Kidney (tissue), 13 donors: ENCODE measurements at regions not wholly inside any gene's neighbourhood (a gene's known extent, or its start where the extent isn't known, plus 50 kb on each side); places are given as distances from the start of the nearest gene placed in this dataset.

Experiments
- DNase-seq, 5 donors: peaks; one replicate each; pipeline ENCODE4 v3.0.0-alpha.2; 2013 to 2020
- FAIRE-seq: peaks from 2 replicates; lab custom pipeline; 2012; peaks lifted over from hg19 to GRCh38; lab: Jason Lieb, UNC
- H3K27ac ChIP-seq, 2 donors: one replicate each; pipeline ENCODE4 v1.7.0; 2013; ENCODE audit warnings: low read depth in 2 of 2, low read length in 2 of 2, inconsistent platforms in 1 of 2
- H3K27me3 ChIP-seq: one replicate; pipeline ENCODE4 v1.7.1; 2013; ENCODE audit warnings: low read length, inconsistent platforms; ENCODE audit not compliant: control insufficient read depth, insufficient read depth
- H3K36me3 ChIP-seq, 3 donors: one replicate each; pipeline versions ENCODE4 v1.7.0 to v1.7.1; 2013; ENCODE audit warnings: low read length in 3 of 3, control low read depth in 1 of 3, inconsistent platforms in 1 of 3; ENCODE audit not compliant: insufficient read depth in 3 of 3, control insufficient read depth in 2 of 3
- H3K4me1 ChIP-seq, 3 donors: one replicate each; pipeline versions ENCODE4 v1.7.0 to v1.7.1; 2013; ENCODE audit warnings: low read length in 3 of 3, inconsistent platforms in 1 of 3, low read depth in 1 of 3; ENCODE audit not compliant: control insufficient read depth in 2 of 3, insufficient read depth in 2 of 3
- H3K4me3 ChIP-seq, 3 donors: one replicate each; pipeline versions ENCODE4 v1.7.0 to v1.8.1; 2013; ENCODE audit warnings: low read length in 3 of 3, control low read depth in 1 of 3, inconsistent platforms in 1 of 3
- H3K9ac ChIP-seq, 3 donors: one replicate each; pipeline versions ENCODE4 v1.7.0 to v1.7.1; 2013; ENCODE audit warnings: low read length in 3 of 3, control low read depth in 1 of 3, inconsistent platforms in 1 of 3
- H3K9me3 ChIP-seq, 3 donors: one replicate each; pipeline versions ENCODE4 v1.7.0 to v1.7.1; 2013; ENCODE audit warnings: low read length in 3 of 3, control low read depth in 1 of 3, inconsistent platforms in 1 of 3; ENCODE audit not compliant: control insufficient read depth in 2 of 3, insufficient read depth in 1 of 3
- intact Hi-C: fragments of 100-400 bp; cut with DNase I; formaldehyde crosslinking; loops from one replicate; pipeline ENCODE4 v1.11.1; 2022
- TF ChIP-seq, protein P1 (sequence below): IDR thresholded peaks from 3 replicates; pipeline ENCODE4 v1.5.1; 2012; ENCODE audit warnings: mild to moderate bottlenecking, moderate library complexity, borderline replicate concordance; ENCODE audit not compliant: insufficient read depth; ENCODE audit errors: extremely low read depth
- donor health status: control.
- donor health status: control.
- donor health status: control.
- donor health status: control.
- donor health status: control.
- donor health status: DM: yes; HTN: yes; CAD: no.
- donor health status: Normal renal cell carcinoma (clear cell type).

DNA sequence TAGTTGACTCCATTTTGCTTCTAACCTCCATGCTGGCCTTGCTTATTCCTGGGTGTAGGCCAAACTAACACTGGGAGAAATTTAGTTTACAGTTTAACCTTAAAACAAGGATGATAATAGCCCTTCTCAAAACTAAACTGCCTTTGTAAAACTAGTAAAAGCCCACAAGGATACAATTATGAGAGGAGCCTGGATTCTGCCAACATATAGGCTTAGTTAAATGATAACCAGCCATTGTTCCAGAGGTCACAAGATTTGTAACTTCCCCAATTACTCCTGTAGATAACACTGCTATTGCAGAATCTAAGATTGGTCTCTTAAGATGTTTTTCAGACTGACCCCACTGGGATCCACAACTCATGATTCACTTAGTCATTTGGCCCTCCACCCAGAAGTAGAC is 2300.3 kb upstream of the C9orf72 start:
- Histone ChIP-seq H3K27me3 (no peaks in the 10 kb centered on the region), H3K4me1 (no peaks in the 10 kb centered on the region), H3K27ac (no peak overlapping the region), H3K36me3 (no peaks in the 10 kb centered on the region), H3K4me3 (no peak overlapping the region), H3K9ac (no peak overlapping the region), H3K9me3 (no peaks in the 10 kb centered on the region)
- no peak for FAIRE-seq
- no peak for DNase-seq
- intact Hi-C loops: no loop called here
- TF ChIP-seq, protein P1, sequence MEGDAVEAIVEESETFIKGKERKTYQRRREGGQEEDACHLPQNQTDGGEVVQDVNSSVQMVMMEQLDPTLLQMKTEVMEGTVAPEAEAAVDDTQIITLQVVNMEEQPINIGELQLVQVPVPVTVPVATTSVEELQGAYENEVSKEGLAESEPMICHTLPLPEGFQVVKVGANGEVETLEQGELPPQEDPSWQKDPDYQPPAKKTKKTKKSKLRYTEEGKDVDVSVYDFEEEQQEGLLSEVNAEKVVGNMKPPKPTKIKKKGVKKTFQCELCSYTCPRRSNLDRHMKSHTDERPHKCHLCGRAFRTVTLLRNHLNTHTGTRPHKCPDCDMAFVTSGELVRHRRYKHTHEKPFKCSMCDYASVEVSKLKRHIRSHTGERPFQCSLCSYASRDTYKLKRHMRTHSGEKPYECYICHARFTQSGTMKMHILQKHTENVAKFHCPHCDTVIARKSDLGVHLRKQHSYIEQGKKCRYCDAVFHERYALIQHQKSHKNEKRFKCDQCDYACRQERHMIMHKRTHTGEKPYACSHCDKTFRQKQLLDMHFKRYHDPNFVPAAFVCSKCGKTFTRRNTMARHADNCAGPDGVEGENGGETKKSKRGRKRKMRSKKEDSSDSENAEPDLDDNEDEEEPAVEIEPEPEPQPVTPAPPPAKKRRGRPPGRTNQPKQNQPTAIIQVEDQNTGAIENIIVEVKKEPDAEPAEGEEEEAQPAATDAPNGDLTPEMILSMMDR: no peak

DNA sequence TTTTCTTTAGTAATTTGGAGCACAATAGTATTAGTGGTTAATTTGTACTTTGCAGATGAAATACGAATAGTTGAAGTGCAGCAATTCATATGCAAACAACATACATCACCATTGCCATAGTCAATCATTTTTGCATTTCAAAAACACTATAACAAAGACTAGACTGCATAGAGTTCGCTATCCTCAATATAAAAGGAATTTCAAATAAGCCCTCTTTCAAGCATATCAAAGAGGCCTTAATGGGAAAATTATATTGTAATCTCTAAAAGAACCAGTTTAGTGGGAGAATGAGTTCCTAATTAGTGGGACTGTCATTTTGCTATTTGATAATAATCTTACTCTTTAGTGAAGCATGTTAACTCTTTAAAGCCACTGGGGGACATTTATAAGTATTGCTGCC is 2302.3 kb upstream of the C9orf72 start:
- H3K27ac ChIP-seq: no peak overlapping the region
- H3K4me3 ChIP-seq: no peak overlapping the region
- H3K36me3 ChIP-seq: no peaks in the 10 kb centered on the region
- H3K9me3 ChIP-seq: no peaks in the 10 kb centered on the region
- H3K9ac ChIP-seq: no peak overlapping the region
- H3K4me1 ChIP-seq: no peaks in the 10 kb centered on the region
- DNase-seq (no peak), FAIRE-seq (no peak)
- no peaks in the 10 kb centered on the region for H3K27me3 ChIP-seq
- TF ChIP-seq, protein P1: no peak
- intact Hi-C loops: no loop called here

DNA sequence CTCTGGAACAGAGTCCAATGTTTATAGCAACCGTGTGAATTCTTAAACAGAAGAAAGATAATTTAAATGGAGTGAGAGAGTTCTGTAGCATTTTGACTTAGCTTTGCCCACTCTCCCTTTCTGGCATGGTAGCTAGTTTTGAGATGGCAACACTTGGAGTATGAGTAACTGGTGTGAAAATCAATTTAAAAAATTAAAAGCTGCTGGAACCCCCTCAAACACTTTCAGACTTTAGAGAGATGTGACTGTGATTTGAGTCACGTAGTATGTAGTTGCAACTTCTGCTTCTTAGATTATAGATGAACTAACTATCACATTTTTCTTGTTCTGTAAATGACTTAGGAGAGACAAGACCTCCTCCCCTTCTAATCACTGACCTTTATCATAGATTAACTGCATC is 2309.5 kb upstream of the C9orf72 start:
- Histone ChIP-seq H3K27me3 (no peaks in the 10 kb centered on the region), H3K9me3 (no peaks in the 10 kb centered on the region), H3K27ac (no peak overlapping the region), H3K4me3 (no peak overlapping the region), H3K36me3 (no peaks in the 10 kb centered on the region), H3K9ac (no peak overlapping the region), H3K4me1 (no peaks in the 10 kb centered on the region)
- FAIRE-seq (no peak), DNase-seq (no peak)
- intact Hi-C loops: no loop called here
- TF ChIP-seq, protein P1: no peak

DNA sequence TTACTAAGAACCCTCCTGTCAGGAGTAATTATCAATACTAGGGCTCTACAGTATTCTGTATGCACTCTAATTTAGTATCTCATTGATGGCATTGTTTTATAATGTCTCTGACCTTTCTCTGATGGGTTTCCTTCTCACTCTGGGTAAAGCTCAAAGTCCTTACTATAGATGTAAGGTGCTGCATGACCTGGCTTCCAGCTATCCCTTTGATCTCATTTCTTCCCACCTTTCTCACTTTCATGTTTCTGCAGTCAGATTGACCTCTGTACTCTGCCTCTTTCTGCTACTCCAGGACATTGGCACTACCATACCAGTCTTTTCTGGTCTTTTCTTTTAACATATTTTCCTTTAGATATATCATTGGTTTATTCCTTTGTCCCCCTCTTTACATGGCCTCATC is 2332.8 kb upstream of the C9orf72 start:
- FAIRE-seq (no peak), DNase-seq (no peak)
- no peaks in the 10 kb centered on the region for H3K36me3 ChIP-seq
- H3K27me3 ChIP-seq: no peaks in the 10 kb centered on the region
- intact Hi-C loops: no loop called here
- TF ChIP-seq, protein P1: no peak
- no peak overlapping the region for H3K27ac ChIP-seq
- no peaks in the 10 kb centered on the region for H3K9me3 ChIP-seq
- no peaks in the 10 kb centered on the region for H3K4me1 ChIP-seq
- no peak overlapping the region for H3K4me3 ChIP-seq
- H3K9ac ChIP-seq: no peak overlapping the region
